WTC11 (cell line): ENCODE measurements at regions not wholly inside any gene's neighbourhood (a gene's known extent, or its start where the extent isn't known, plus 50 kb on each side); places are given as distances from the start of the nearest gene placed in this dataset.

Experiments used
- ATAC-seq: fragments of 200-7000 bp; cut with Tn5 transposase; 2 replicates; pipeline ENCODE4 v1.10.0; 2021; ENCODE audit warnings: mild to moderate bottlenecking, moderate library complexity
- CTCF ChIA-PET: fragments of 300-600 bp; sonication (Branson Sonifier 250); formaldehyde crosslinking; loops from one replicate; lab custom pipeline; 2021; ENCODE audit warnings: antibody characterized with exemption; lab: Charles Lee
- POLR2A ChIA-PET: fragments of 350-600 bp; sonication (Branson Sonifier 250); formaldehyde crosslinking; loops from one replicate; lab custom pipeline; 2021; ENCODE audit warnings: antibody characterized with exemption; lab: Charles Lee
- DNase-seq: peaks from one replicate; pipeline ENCODE4 v3.0.0; 2021; ENCODE audit warnings: low spot score
- H3K27ac Mint-ChIP-seq: 2 replicates; pipeline ENCODE4 v1.8.0; 2021; ENCODE audit warnings: mixed read lengths
- H3K27me3 Mint-ChIP-seq: 2 replicates; pipeline ENCODE4 v1.8.0; 2021; ENCODE audit warnings: low read depth, mild to moderate bottlenecking, moderate library complexity, mixed read lengths
- H3K36me3 Mint-ChIP-seq: 2 replicates; pipeline ENCODE4 v1.8.0; 2021; ENCODE audit warnings: mixed read lengths
- H3K4me1 Mint-ChIP-seq: 2 replicates; pipeline ENCODE4 v1.8.0; 2022; ENCODE audit warnings: mixed read lengths
- H3K4me3 Mint-ChIP-seq: 2 replicates; pipeline ENCODE4 v1.8.0; 2021; ENCODE audit warnings: mild to moderate bottlenecking, moderate library complexity, mixed read lengths
- H3K9me3 Mint-ChIP-seq: 2 replicates; pipeline ENCODE4 v1.8.0; 2021; ENCODE audit warnings: mixed read lengths
- FOXP1 ChIP-seq: sonication (generic); formaldehyde crosslinking; IDR thresholded peaks from 2 replicates; pipeline ENCODE4 v1.8.0; 2022; ENCODE audit warnings: missing genetic modification reagents, mild to moderate bottlenecking, moderate library complexity, borderline replicate concordance
- IRF2 ChIP-seq: sonication (generic); formaldehyde crosslinking; IDR thresholded peaks from 2 replicates; pipeline ENCODE4 v1.8.0; 2022; ENCODE audit warnings: low read depth, missing genetic modification reagents, borderline replicate concordance
- KAT7 ChIP-seq: sonication (generic); formaldehyde crosslinking; IDR thresholded peaks from 2 replicates; pipeline ENCODE4 v1.8.1; 2023; ENCODE audit warnings: missing genetic modification reagents, mild to moderate bottlenecking, borderline replicate concordance
- MXD4 ChIP-seq: fragments of 250-450 bp; sonication (Bioruptor Pico); IDR thresholded peaks from 2 replicates; pipeline ENCODE4 v1.8.0; 2021; ENCODE audit warnings: mild to moderate bottlenecking, moderate library complexity, borderline replicate concordance
- NFATC4 ChIP-seq: fragments of 250-450 bp; sonication (Bioruptor Pico); IDR thresholded peaks from 2 replicates; pipeline ENCODE4 v1.9.0; 2021; ENCODE audit warnings: mild to moderate bottlenecking
- NR1H2 ChIP-seq: sonication (generic); formaldehyde crosslinking; IDR thresholded peaks from 2 replicates; pipeline ENCODE4 v1.9.0; 2021; ENCODE audit warnings: mild to moderate bottlenecking, moderate library complexity, missing genetic modification reagents
- TP53 ChIP-seq: sonication (generic); formaldehyde crosslinking; IDR thresholded peaks from 2 replicates; pipeline ENCODE4 v1.8.1; 2023; ENCODE audit warnings: mild to moderate bottlenecking, missing genetic modification reagents
- TF ChIP-seq, protein P1 (sequence below): fragments of 250-450 bp; sonication (Bioruptor Pico); IDR thresholded peaks from 2 replicates; pipeline ENCODE4 v1.9.0; 2021; ENCODE audit warnings: moderate library complexity, mild to moderate bottlenecking, inconsistent platforms, borderline replicate concordance
- TF ChIP-seq, protein P2 (sequence below): sonication (generic); formaldehyde crosslinking; IDR thresholded peaks from 2 replicates; pipeline ENCODE4 v1.8.0; 2022; ENCODE audit warnings: mild to moderate bottlenecking, missing genetic modification reagents
- TF ChIP-seq, protein P3 (sequence below): sonication (generic); formaldehyde crosslinking; IDR thresholded peaks from 2 replicates; pipeline ENCODE4 v1.8.0; 2022; ENCODE audit warnings: mild to moderate bottlenecking, missing genetic modification reagents
- TF ChIP-seq, protein P4 (sequence below): sonication (generic); formaldehyde crosslinking; IDR thresholded peaks from 2 replicates; pipeline ENCODE4 v1.8.1; 2022; ENCODE audit warnings: mild to moderate bottlenecking, moderate library complexity, missing genetic modification reagents
- TF ChIP-seq, protein P5 (sequence below): sonication (generic); formaldehyde crosslinking; IDR thresholded peaks from 2 replicates; pipeline ENCODE4 v1.8.0; 2023; ENCODE audit warnings: missing genetic modification reagents
- TF ChIP-seq, protein P6 (sequence below): sonication (generic); formaldehyde crosslinking; IDR thresholded peaks from 2 replicates; pipeline ENCODE4 v1.8.1; 2023; ENCODE audit warnings: mild to moderate bottlenecking, missing genetic modification reagents, borderline replicate concordance
- TF ChIP-seq, protein P7 (sequence below): fragments of 200-600 bp; IDR thresholded peaks from 2 replicates; pipeline ENCODE4 v1.8.0; 2022; ENCODE audit warnings: antibody characterized with exemption
- TF ChIP-seq, protein P8 (sequence below): sonication (generic); formaldehyde crosslinking; IDR thresholded peaks from 2 replicates; pipeline ENCODE4 v1.8.0; 2023; ENCODE audit warnings: mild to moderate bottlenecking, missing genetic modification reagents
- TF ChIP-seq, protein P9 (sequence below): fragments of 250-450 bp; sonication (Bioruptor Pico); IDR thresholded peaks from 2 replicates; pipeline ENCODE4 v1.9.0; 2021; ENCODE audit warnings: mild to moderate bottlenecking
- TF ChIP-seq, protein P10 (sequence below): fragments of 250-450 bp; sonication (Bioruptor Pico); IDR thresholded peaks from 2 replicates; pipeline ENCODE4 v1.9.0; 2021; ENCODE audit warnings: mild to moderate bottlenecking

DNA sequence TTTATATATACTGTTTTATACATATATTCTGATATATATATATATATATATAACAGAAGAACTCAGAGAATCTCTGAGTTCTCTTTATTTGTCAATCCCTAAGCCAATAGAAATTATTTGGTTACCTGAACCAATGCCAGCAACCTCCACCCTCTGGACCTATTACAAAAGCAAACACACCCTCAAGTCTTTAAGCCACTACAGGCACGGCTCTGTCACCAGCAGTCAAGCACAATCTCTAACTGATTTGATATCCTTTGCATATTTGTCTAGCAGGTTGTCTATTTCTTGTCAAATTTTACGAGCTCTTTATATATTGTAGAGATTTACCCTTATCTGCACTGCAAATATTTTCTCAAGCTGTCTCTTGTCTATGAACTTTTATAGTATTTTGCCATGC lies 66.6 kb upstream of the TOPAZ1 start (continued):
- TF ChIP-seq, protein P1, sequence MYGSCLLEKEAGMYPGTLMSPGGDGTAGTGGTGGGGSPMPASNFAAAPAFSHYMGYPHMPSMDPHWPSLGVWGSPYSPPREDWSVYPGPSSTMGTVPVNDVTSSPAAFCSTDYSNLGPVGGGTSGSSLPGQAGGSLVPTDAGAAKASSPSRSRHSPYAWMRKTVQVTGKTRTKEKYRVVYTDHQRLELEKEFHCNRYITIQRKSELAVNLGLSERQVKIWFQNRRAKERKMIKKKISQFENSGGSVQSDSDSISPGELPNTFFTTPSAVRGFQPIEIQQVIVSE, result no peak
- no peak for TF ChIP-seq NFATC4 (CRISPR knock-in tag)
- TF ChIP-seq, protein P2, sequence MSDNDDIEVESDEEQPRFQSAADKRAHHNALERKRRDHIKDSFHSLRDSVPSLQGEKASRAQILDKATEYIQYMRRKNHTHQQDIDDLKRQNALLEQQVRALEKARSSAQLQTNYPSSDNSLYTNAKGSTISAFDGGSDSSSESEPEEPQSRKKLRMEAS (CRISPR knock-in tag), result no peak
- no peak for TF ChIP-seq TP53 (CRISPR knock-in tag)
- no peak for TF ChIP-seq MXD4
- TF ChIP-seq, protein P3, sequence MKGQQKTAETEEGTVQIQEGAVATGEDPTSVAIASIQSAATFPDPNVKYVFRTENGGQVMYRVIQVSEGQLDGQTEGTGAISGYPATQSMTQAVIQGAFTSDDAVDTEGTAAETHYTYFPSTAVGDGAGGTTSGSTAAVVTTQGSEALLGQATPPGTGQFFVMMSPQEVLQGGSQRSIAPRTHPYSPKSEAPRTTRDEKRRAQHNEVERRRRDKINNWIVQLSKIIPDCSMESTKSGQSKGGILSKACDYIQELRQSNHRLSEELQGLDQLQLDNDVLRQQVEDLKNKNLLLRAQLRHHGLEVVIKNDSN (CRISPR knock-in tag), result no peak
- TF ChIP-seq NR1H2 (CRISPR knock-in tag), result no peak
- TF ChIP-seq, protein P4, sequence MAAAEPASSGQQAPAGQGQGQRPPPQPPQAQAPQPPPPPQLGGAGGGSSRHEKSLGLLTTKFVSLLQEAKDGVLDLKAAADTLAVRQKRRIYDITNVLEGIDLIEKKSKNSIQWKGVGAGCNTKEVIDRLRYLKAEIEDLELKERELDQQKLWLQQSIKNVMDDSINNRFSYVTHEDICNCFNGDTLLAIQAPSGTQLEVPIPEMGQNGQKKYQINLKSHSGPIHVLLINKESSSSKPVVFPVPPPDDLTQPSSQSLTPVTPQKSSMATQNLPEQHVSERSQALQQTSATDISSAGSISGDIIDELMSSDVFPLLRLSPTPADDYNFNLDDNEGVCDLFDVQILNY (CRISPR knock-in tag), result no peak
- TF ChIP-seq, protein P5, sequence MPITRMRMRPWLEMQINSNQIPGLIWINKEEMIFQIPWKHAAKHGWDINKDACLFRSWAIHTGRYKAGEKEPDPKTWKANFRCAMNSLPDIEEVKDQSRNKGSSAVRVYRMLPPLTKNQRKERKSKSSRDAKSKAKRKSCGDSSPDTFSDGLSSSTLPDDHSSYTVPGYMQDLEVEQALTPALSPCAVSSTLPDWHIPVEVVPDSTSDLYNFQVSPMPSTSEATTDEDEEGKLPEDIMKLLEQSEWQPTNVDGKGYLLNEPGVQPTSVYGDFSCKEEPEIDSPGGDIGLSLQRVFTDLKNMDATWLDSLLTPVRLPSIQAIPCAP (CRISPR knock-in tag), result no peak
- TF ChIP-seq KAT7 (CRISPR knock-in tag), result no peak

DNA sequence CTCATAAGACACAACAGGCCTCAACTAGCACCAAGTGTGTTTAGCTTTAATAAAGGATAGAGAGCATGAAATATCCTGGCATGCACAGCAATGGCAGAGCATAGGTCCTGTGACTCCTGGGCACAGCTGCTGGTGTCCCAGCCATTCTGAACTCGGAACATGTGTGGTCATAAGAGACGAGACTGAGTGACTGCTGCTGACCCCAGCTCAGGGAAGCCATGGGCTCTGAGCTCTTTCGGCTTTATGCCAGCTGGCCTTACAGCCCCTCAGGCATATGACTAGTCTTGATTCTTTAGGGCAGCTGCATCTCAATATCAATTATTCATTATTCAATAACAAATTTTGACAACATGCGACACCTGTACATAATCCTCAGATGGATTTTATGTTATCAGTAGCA lies 62.4 kb upstream of the TOPAZ1 start:
- H3K27me3 Mint-ChIP-seq, result no peaks in the 10 kb centered on the region
- ATAC-seq, result no peak
- POLR2A ChIA-PET, result interaction anchor here (1.0 kb wide), 1 partner anchor 79 kb away, joined by 3 read pairs; no protein-coding TSS in a partner anchor
- no peaks in the 10 kb centered on the region for H3K36me3 Mint-ChIP-seq
- CTCF ChIA-PET, result no interaction called here
- DNase-seq, result no peak
- H3K4me3 Mint-ChIP-seq, result no peak overlapping the region
- no peak overlapping the region for H3K27ac Mint-ChIP-seq
- H3K4me1 Mint-ChIP-seq, result peaks cover 4% of the 10 kb centered on the region
- H3K9me3 Mint-ChIP-seq, result no peaks in the 10 kb centered on the region
- TF ChIP-seq, protein P1, result no peak
- TF ChIP-seq, protein P5 (CRISPR knock-in tag), result no peak
- TF ChIP-seq, protein P6, sequence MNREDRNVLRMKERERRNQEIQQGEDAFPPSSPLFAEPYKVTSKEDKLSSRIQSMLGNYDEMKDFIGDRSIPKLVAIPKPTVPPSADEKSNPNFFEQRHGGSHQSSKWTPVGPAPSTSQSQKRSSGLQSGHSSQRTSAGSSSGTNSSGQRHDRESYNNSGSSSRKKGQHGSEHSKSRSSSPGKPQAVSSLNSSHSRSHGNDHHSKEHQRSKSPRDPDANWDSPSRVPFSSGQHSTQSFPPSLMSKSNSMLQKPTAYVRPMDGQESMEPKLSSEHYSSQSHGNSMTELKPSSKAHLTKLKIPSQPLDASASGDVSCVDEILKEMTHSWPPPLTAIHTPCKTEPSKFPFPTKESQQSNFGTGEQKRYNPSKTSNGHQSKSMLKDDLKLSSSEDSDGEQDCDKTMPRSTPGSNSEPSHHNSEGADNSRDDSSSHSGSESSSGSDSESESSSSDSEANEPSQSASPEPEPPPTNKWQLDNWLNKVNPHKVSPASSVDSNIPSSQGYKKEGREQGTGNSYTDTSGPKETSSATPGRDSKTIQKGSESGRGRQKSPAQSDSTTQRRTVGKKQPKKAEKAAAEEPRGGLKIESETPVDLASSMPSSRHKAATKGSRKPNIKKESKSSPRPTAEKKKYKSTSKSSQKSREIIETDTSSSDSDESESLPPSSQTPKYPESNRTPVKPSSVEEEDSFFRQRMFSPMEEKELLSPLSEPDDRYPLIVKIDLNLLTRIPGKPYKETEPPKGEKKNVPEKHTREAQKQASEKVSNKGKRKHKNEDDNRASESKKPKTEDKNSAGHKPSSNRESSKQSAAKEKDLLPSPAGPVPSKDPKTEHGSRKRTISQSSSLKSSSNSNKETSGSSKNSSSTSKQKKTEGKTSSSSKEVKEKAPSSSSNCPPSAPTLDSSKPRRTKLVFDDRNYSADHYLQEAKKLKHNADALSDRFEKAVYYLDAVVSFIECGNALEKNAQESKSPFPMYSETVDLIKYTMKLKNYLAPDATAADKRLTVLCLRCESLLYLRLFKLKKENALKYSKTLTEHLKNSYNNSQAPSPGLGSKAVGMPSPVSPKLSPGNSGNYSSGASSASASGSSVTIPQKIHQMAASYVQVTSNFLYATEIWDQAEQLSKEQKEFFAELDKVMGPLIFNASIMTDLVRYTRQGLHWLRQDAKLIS (CRISPR knock-in tag), result no peak
- TF ChIP-seq IRF2 (CRISPR knock-in tag) (no peak), FOXP1 (CRISPR knock-in tag) (no peak)
- TF ChIP-seq, protein P7, sequence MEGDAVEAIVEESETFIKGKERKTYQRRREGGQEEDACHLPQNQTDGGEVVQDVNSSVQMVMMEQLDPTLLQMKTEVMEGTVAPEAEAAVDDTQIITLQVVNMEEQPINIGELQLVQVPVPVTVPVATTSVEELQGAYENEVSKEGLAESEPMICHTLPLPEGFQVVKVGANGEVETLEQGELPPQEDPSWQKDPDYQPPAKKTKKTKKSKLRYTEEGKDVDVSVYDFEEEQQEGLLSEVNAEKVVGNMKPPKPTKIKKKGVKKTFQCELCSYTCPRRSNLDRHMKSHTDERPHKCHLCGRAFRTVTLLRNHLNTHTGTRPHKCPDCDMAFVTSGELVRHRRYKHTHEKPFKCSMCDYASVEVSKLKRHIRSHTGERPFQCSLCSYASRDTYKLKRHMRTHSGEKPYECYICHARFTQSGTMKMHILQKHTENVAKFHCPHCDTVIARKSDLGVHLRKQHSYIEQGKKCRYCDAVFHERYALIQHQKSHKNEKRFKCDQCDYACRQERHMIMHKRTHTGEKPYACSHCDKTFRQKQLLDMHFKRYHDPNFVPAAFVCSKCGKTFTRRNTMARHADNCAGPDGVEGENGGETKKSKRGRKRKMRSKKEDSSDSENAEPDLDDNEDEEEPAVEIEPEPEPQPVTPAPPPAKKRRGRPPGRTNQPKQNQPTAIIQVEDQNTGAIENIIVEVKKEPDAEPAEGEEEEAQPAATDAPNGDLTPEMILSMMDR, result no peak
- TF ChIP-seq, protein P8, sequence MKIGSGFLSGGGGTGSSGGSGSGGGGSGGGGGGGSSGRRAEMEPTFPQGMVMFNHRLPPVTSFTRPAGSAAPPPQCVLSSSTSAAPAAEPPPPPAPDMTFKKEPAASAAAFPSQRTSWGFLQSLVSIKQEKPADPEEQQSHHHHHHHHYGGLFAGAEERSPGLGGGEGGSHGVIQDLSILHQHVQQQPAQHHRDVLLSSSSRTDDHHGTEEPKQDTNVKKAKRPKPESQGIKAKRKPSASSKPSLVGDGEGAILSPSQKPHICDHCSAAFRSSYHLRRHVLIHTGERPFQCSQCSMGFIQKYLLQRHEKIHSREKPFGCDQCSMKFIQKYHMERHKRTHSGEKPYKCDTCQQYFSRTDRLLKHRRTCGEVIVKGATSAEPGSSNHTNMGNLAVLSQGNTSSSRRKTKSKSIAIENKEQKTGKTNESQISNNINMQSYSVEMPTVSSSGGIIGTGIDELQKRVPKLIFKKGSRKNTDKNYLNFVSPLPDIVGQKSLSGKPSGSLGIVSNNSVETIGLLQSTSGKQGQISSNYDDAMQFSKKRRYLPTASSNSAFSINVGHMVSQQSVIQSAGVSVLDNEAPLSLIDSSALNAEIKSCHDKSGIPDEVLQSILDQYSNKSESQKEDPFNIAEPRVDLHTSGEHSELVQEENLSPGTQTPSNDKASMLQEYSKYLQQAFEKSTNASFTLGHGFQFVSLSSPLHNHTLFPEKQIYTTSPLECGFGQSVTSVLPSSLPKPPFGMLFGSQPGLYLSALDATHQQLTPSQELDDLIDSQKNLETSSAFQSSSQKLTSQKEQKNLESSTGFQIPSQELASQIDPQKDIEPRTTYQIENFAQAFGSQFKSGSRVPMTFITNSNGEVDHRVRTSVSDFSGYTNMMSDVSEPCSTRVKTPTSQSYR (CRISPR knock-in tag), result no peak
- TF ChIP-seq, protein P9, sequence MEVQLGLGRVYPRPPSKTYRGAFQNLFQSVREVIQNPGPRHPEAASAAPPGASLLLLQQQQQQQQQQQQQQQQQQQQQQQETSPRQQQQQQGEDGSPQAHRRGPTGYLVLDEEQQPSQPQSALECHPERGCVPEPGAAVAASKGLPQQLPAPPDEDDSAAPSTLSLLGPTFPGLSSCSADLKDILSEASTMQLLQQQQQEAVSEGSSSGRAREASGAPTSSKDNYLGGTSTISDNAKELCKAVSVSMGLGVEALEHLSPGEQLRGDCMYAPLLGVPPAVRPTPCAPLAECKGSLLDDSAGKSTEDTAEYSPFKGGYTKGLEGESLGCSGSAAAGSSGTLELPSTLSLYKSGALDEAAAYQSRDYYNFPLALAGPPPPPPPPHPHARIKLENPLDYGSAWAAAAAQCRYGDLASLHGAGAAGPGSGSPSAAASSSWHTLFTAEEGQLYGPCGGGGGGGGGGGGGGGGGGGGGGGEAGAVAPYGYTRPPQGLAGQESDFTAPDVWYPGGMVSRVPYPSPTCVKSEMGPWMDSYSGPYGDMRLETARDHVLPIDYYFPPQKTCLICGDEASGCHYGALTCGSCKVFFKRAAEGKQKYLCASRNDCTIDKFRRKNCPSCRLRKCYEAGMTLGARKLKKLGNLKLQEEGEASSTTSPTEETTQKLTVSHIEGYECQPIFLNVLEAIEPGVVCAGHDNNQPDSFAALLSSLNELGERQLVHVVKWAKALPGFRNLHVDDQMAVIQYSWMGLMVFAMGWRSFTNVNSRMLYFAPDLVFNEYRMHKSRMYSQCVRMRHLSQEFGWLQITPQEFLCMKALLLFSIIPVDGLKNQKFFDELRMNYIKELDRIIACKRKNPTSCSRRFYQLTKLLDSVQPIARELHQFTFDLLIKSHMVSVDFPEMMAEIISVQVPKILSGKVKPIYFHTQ (CRISPR knock-in tag), result no peak
- TF ChIP-seq, protein P10, sequence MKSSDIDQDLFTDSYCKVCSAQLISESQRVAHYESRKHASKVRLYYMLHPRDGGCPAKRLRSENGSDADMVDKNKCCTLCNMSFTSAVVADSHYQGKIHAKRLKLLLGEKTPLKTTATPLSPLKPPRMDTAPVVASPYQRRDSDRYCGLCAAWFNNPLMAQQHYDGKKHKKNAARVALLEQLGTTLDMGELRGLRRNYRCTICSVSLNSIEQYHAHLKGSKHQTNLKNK (CRISPR knock-in tag), result no peak
